Nephron (organoid): ENCODE measurements at regions not wholly inside any gene's neighbourhood (a gene's known extent, or its start where the extent isn't known, plus 50 kb on each side); places are given as distances from the start of the nearest gene placed in this dataset.

Experiments
- H3K27ac Mint-ChIP-seq, 3 experiments: 2 replicates each; pipeline ENCODE4 v1.8.0; 2020; ENCODE audit warnings: mixed read lengths in 3 of 3, mild to moderate bottlenecking in 2 of 3, moderate library complexity in 1 of 3
- H3K27me3 Mint-ChIP-seq: 2 replicates; pipeline ENCODE4 v1.8.0; 2021; ENCODE audit warnings: low read depth, mild to moderate bottlenecking, moderate library complexity, mixed read lengths
- H3K36me3 Mint-ChIP-seq: 2 replicates; pipeline ENCODE4 v1.8.0; 2020; ENCODE audit warnings: low read depth, mixed read lengths
- H3K4me1 Mint-ChIP-seq: 2 replicates; pipeline ENCODE4 v1.8.0; 2020; ENCODE audit warnings: mixed read lengths
- H3K4me3 Mint-ChIP-seq, 3 experiments: 2 replicates each; pipeline ENCODE4 v1.8.0; 2020; ENCODE audit warnings: mild to moderate bottlenecking in 3 of 3, mixed read lengths in 3 of 3, moderate library complexity in 2 of 3
- H3K9me3 Mint-ChIP-seq: 2 replicates; pipeline ENCODE4 v1.8.0; 2020; ENCODE audit warnings: mixed read lengths
- TF ChIP-seq, protein P1 (sequence below), 3 experiments: fragments of 200-600 bp; sonication (generic); IDR thresholded peaks; one replicate each; pipeline ENCODE4 v1.5.0; 2021; ENCODE audit warnings: antibody characterized with exemption in 3 of 3; ENCODE audit not compliant: unreplicated experiment in 3 of 3

DNA sequence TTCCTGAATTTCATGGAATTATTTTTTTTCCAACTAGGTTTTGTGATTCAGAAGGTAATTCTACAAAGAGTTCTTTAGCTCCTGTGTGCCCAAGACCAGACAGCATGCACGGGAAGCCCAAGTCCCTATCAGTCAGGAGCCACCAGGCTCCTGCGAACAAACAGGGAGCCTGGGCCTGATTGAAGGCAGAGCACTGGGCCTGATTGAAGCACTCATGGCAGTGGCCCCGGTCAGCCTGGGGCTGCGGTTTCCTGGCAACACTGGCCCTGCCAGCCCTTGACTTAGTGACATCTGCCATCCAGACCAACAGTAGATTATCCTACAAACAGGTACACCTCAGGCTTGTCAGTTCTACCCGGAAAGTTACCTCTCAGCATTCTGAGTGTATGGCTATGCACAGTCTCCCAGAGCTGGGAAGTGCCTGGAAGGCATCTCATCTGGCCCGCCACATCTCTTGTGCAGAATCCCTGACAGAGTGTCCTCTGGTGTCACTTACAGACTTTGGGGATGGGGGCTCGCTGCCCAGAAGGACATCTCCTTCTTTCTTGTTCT is 133.8 kb downstream of the VEGFA start:
- peaks cover 41% of the 10 kb centered on the region for H3K27me3 Mint-ChIP-seq
- H3K27ac Mint-ChIP-seq = peak overlapping the region in 2 of 3 experiments; percentile 49 to 54
- no peak overlapping the region for H3K4me3 Mint-ChIP-seq
- H3K4me1 Mint-ChIP-seq = peaks cover 29% of the 10 kb centered on the region
- H3K36me3 Mint-ChIP-seq = no peaks in the 10 kb centered on the region
- no peaks in the 10 kb centered on the region for H3K9me3 Mint-ChIP-seq
- TF ChIP-seq, protein P1, sequence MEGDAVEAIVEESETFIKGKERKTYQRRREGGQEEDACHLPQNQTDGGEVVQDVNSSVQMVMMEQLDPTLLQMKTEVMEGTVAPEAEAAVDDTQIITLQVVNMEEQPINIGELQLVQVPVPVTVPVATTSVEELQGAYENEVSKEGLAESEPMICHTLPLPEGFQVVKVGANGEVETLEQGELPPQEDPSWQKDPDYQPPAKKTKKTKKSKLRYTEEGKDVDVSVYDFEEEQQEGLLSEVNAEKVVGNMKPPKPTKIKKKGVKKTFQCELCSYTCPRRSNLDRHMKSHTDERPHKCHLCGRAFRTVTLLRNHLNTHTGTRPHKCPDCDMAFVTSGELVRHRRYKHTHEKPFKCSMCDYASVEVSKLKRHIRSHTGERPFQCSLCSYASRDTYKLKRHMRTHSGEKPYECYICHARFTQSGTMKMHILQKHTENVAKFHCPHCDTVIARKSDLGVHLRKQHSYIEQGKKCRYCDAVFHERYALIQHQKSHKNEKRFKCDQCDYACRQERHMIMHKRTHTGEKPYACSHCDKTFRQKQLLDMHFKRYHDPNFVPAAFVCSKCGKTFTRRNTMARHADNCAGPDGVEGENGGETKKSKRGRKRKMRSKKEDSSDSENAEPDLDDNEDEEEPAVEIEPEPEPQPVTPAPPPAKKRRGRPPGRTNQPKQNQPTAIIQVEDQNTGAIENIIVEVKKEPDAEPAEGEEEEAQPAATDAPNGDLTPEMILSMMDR (IDR thresholded peaks at IDR 0.05; ENCODE audit: unreplicated experiment in 3 of 3) = no peak

DNA sequence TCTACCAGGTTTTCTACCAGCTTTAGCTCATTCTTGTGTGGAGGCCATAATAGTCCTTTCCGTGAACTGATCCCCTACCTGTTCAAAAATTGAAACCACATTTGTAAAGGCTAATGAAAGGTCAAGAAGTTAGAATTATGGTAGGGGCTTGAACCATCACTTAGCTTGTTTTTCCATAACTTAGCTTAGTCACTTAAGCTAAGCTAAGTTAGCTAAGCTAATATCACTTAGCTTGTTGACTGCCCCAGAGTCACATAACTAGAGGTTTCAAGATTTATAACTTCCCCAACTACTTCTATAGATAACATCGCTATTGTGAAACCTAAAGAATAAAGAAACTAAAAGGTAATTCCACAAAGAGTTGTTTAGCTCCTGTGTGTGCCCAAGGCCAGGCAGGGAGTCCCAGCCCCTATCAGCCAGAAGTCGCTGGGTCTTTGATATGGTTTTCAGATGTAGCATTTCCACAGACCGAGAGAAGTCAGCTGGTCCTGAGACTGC is 131.8 kb downstream of the VEGFA start:
- Mint-ChIP-seq H3K36me3 (no peaks in the 10 kb centered on the region), H3K27ac (peak overlapping the region; percentile 16 to 83 (median 74)), H3K9me3 (no peaks in the 10 kb centered on the region), H3K27me3 (peaks cover 47% of the 10 kb centered on the region), H3K4me1 (peaks cover 37% of the 10 kb centered on the region), H3K4me3 (no peak overlapping the region)
- TF ChIP-seq, protein P1 (IDR thresholded peaks at IDR 0.05; ENCODE audit: unreplicated experiment in 3 of 3) = no peak

DNA sequence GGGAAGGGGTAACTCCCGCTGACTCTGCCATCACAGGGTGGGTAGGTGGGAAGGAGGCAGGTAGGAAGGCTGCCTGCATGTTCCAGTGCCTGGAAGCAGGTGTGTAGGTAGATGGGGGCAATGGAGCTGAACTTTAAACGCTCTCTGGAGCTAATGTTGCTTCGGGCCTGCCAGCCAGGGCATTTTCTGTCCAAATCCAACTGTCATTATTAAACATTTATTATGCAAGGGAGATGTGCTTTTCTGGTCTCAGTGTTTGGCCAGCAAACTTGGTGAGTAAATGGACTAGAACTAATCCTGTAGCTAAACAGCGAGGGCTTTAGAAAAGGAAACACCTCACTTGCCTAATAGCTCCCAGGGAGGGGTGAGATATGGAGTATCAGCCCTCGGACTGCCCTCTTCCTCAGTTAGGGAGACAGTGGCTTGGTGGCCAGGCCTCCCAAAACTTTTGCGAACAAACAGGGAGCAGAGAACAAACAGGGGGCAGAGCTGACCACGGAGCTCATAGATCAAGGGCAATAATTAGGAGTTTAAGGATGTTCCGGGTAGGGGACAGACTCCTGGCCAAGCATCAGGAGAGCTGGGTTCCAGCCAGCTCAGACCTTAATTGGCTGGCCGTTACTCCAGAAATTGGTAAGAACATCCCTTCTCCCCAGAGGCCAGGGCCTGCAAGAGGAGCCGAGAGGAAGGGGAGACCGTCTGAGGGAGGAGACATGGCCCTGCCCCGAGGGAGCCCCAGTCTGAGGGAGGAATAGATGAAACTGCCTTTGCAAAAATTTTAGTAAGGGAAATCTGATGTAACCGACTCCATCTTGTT is 131.1 kb downstream of the VEGFA start:
- no peaks in the 10 kb centered on the region for H3K9me3 Mint-ChIP-seq
- TF ChIP-seq, protein P1 (IDR thresholded peaks at IDR 0.05; ENCODE audit: unreplicated experiment in 3 of 3) = no peak
- peaks cover 44% of the 10 kb centered on the region for H3K4me1 Mint-ChIP-seq
- H3K27ac Mint-ChIP-seq = peak overlapping the region; percentile 69 to 83 (median 74)
- peaks cover 47% of the 10 kb centered on the region for H3K27me3 Mint-ChIP-seq
- H3K4me3 Mint-ChIP-seq = no peak overlapping the region
- H3K36me3 Mint-ChIP-seq = no peaks in the 10 kb centered on the region

DNA sequence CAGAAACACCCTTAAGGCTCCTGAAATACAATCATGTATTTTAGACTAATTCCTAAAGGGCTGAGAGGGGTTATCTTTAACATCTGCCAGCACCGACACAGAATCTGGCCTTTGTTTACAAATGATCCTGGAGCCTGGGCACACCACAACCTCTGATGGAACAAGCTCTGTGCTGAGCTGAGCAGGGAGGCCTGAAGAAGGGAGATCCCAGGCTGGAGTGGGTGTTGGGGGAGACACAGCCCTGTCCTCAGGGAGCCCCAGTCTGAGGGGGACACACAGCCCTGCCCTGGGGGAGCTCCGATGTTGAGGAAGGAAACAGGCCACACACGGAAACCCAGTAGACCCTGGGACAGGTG is 130.5 kb downstream of the VEGFA start:
- H3K36me3 Mint-ChIP-seq = no peaks in the 10 kb centered on the region
- H3K4me3 Mint-ChIP-seq = no peak overlapping the region
- H3K27me3 Mint-ChIP-seq = peaks cover 48% of the 10 kb centered on the region
- peak overlapping the region; percentile 69 to 83 (median 74) for H3K27ac Mint-ChIP-seq
- TF ChIP-seq, protein P1 (IDR thresholded peaks at IDR 0.05; ENCODE audit: unreplicated experiment in 3 of 3) = no peak
- no peaks in the 10 kb centered on the region for H3K9me3 Mint-ChIP-seq
- peaks cover 48% of the 10 kb centered on the region for H3K4me1 Mint-ChIP-seq

DNA sequence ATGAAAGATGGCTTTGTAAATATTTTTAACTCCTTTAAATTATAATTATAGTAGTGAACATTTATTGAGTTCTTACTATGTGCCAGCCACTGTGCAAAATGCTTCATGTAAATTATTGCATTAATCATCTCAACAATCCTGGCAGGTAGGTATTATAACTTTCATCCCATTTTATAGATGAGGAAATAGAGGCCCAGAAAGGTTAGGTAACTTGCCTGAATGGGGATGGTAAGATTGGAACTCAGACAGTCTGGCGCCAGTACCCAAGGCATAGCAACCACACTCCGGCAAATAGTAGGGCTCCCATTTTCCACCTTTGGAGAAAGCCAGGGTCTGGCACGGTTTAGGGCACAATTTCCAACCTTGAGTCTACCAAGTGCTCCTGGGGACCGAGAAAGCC is 129.8 kb downstream of the VEGFA start:
- H3K9me3 Mint-ChIP-seq = no peaks in the 10 kb centered on the region
- H3K4me3 Mint-ChIP-seq = no peak overlapping the region
- H3K4me1 Mint-ChIP-seq = peaks cover 48% of the 10 kb centered on the region
- no peak overlapping the region for H3K27ac Mint-ChIP-seq
- no peaks in the 10 kb centered on the region for H3K36me3 Mint-ChIP-seq
- TF ChIP-seq, protein P1 (IDR thresholded peaks at IDR 0.05; ENCODE audit: unreplicated experiment in 3 of 3) = no peak
- H3K27me3 Mint-ChIP-seq = peaks cover 43% of the 10 kb centered on the region
